ENCODE measurements at regions not wholly inside any gene's neighbourhood (a gene's known extent, or its start where the extent isn't known, plus 50 kb on each side); places are given as distances from the start of the nearest gene placed in this dataset.

GRCh38 chr5:57884346-57885102 lies 401.9 kb upstream of the ACTBL2 start:
- no peaks in the 10 kb centered on the region for H3K36me3 ChIP-seq (ENCODE audit: control insufficient read depth in 2 of 4, insufficient read depth in 4 of 4, low read length in 3 of 4)
- no peak overlapping the region for H2AFZ ChIP-seq (ENCODE audit: low read length)
- no peaks in the 10 kb centered on the region for H3K9me3 ChIP-seq (ENCODE audit: insufficient read depth in 2 of 2, low read depth in 1 of 2, low read length in 1 of 2)
- H3K14ac ChIP-seq (ENCODE audit: insufficient read length) = no peak overlapping the region
- H3K4me1 ChIP-seq (replicated peaks in 1 of 4; ENCODE audit: control insufficient read depth in 3 of 4, insufficient read depth in 4 of 4, low read length in 3 of 4) = peaks cover 0 to 4% (median 1%) of the 10 kb centered on the region in 4 experiments; a peak in 4 of 7 replicates
- no peak overlapping the region for H4K5ac ChIP-seq (ENCODE audit: insufficient read length, low read depth, low read length)
- 94% methylated on average over 5 of the region's 5 CpGs; no CpG with 5 or more reads in 1 of the 2 experiments for WGBS, 2 experiments (ENCODE audit: extremely low coverage in 1 of 2, insufficient coverage in 1 of 2, insufficient read length in 1 of 2, insufficient replicate concordance in 2 of 2, low coverage in 1 of 2, low lambda C conversion rate in 2 of 2, missing lambda C conversion rate in 1 of 2)
- no peak overlapping the region for H2BK20ac ChIP-seq (ENCODE audit: low read length)
- H3K23me2 ChIP-seq (ENCODE audit: low read depth, low read length) = no peaks in the 10 kb centered on the region; the same call in 1 of the 2 replicates
- H2BK15ac ChIP-seq (ENCODE audit: low read length) = no peak overlapping the region
- H3K23ac ChIP-seq (ENCODE audit: insufficient read length) = no peak overlapping the region
- no peak overlapping the region for H4K91ac ChIP-seq (replicated peaks; ENCODE audit: insufficient read length, low read length)
- H3K27me3 ChIP-seq (replicated peaks in 1 of 4; ENCODE audit: control insufficient read depth in 3 of 4, extremely low read depth in 1 of 4, insufficient read depth in 3 of 4, low read length in 3 of 4) = no peaks in the 10 kb centered on the region
- H2BK5ac ChIP-seq (ENCODE audit: low read depth, low read length) = no peak overlapping the region
- H3K9ac ChIP-seq (replicated peaks in 1 of 4; ENCODE audit: extremely low read depth in 1 of 4, low read depth in 3 of 4, low read length in 3 of 4) = no peak overlapping the region
- no peak overlapping the region for H2AK5ac ChIP-seq (ENCODE audit: low read depth, low read length)
- CTCF ChIA-PET (ENCODE audit: partially characterized antibody) = interaction anchor here (0.8 to 1.9 kb wide), 7 partner anchors 54 to 577 kb away, joined by 3 to 8 read pairs (median 3); partner anchors contain the start of gene PLK2
- no peak overlapping the region for H3K27ac ChIP-seq (ENCODE audit: low read depth, low read length)
- H2BK120ac ChIP-seq (replicated peaks; ENCODE audit: low read depth, low read length) = no peak overlapping the region
- POLR2A ChIA-PET (ENCODE audit: partially characterized antibody) = interaction anchor here (0.5 kb wide), 1 partner anchor 1696 kb away, joined by 3 read pairs; no protein-coding TSS in a partner anchor
- no peak overlapping the region for H3K4me3 ChIP-seq (ENCODE audit: extremely low read depth in 1 of 4, insufficient read depth in 2 of 4, low read depth in 3 of 4, low read length in 4 of 4)
- no peak overlapping the region for H3K4ac ChIP-seq (replicated peaks; ENCODE audit: insufficient read length, low read depth, low read length)
- no peaks in the 10 kb centered on the region for H4K20me1 ChIP-seq (replicated peaks in 1 of 2; ENCODE audit: control insufficient read depth in 1 of 2, insufficient read depth in 2 of 2, low read length in 2 of 2)
- no peak overlapping the region for H4K8ac ChIP-seq (ENCODE audit: extremely low read depth, insufficient read depth, low read length)
- no peak for FAIRE-seq
- no peak overlapping the region for H3K56ac ChIP-seq (replicated peaks; ENCODE audit: insufficient read length, low read depth, low read length)
- no peaks in the 10 kb centered on the region for H3K79me1 ChIP-seq (ENCODE audit: low read depth, low read length)
- no peak overlapping the region for H3K4me2 ChIP-seq (ENCODE audit: insufficient read depth in 1 of 2, low read depth in 2 of 2, low read length in 2 of 2)
- H3K79me2 ChIP-seq (ENCODE audit: control insufficient read depth in 1 of 2, insufficient read depth in 2 of 2, low read length in 2 of 2) = no peaks in the 10 kb centered on the region
- H3K18ac ChIP-seq (ENCODE audit: extremely low read depth, low read length) = no peak overlapping the region
- no peak overlapping the region for H2BK12ac ChIP-seq (ENCODE audit: low read depth, low read length)
- DNase-seq (ENCODE audit: low read depth in 1 of 2, low spot score in 2 of 2) = no peak
- TF ChIP-seq SUZ12 (IDR thresholded peaks at IDR 0.05; ENCODE audit: low read length) (no peak), CBX8 (IDR thresholded peaks at IDR 0.05; ENCODE audit: borderline replicate concordance, low read depth, low read length) (no peak), E2F6 (IDR thresholded peaks at IDR 0.05) (no peak), NANOG (IDR thresholded peaks at IDR 0.05; ENCODE audit: insufficient read depth, low read depth, low read length, poor library complexity, severe bottlenecking) (no peak), EP300 (IDR thresholded peaks at IDR 0.05; ENCODE audit: borderline replicate concordance in 1 of 2, low read depth in 2 of 2, low read length in 2 of 2) (no peak), TAF1 (IDR thresholded peaks at IDR 0.05; ENCODE audit: low read depth, low read length) (no peak), NRF1 (IDR thresholded peaks at IDR 0.05; ENCODE audit: low read depth, low read length) (no peak), HDAC6 (IDR thresholded peaks at IDR 0.05; ENCODE audit: low read depth, low read length) (no peak), KDM1A (IDR thresholded peaks at IDR 0.05; ENCODE audit: borderline replicate concordance, low read length) (no peak), SAP30 (IDR thresholded peaks at IDR 0.05; ENCODE audit: insufficient read depth, insufficient replicate concordance, low read length) (no peak), SP2 (IDR thresholded peaks at IDR 0.05; ENCODE audit: low read length) (no peak), BCL11A (IDR thresholded peaks at IDR 0.05; ENCODE audit: low read depth in 2 of 2, low read length in 2 of 2) (no peak)

All from H1 (cell line).